HG03457 (cell line): ENCODE measurements at regions not wholly inside any gene's neighbourhood (a gene's known extent, or its start where the extent isn't known, plus 50 kb on each side); places are given as distances from the start of the nearest gene placed in this dataset.
"Not testable (repeated sequence)": the region's sequence is repeated elsewhere in the genome, so short reads cannot be mapped to it uniquely, and the experiment has no call there.

Source experiments
- ATAC-seq: cut with Tn5 transposase; IDR thresholded peaks from one replicate; pipeline ENCODE4 v1.9.1; 2021; ENCODE audit warnings: moderate number of reproducible peaks; ENCODE audit not compliant: unreplicated experiment

GRCh38 chr1:70745199-70745598, 302.4 kb downstream of the PTGER3 start:
- ATAC-seq, result no peak

- ATAC-seq, result not testable (repeated sequence)
Measured at GRCh38 chr1:70746062-70746461, 301.6 kb downstream of the PTGER3 start.

- ATAC-seq, result not testable (repeated sequence)
Measured at GRCh38 chr1:70747123-70747522, 300.5 kb downstream of the PTGER3 start.

GRCh38 chr1:70751676-70752287, 295.8 kb downstream of the PTGER3 start:
- not testable (repeated sequence) for ATAC-seq

- ATAC-seq, result no peak
Measured at GRCh38 chr1:70754701-70755100, 292.9 kb downstream of the PTGER3 start.

GRCh38 chr1:70760154-70760553, 287.5 kb downstream of the PTGER3 start:
- no peak for ATAC-seq

GRCh38 chr1:70762386-70762785, 285.2 kb downstream of the PTGER3 start:
- ATAC-seq, result no peak

- ATAC-seq, result no peak
Measured at GRCh38 chr1:70764747-70765146, 282.9 kb downstream of the PTGER3 start.

- no peak for ATAC-seq
Measured at GRCh38 chr1:70767377-70767776, 280.2 kb downstream of the PTGER3 start.

- no peak for ATAC-seq
Measured at GRCh38 chr1:70768216-70768615, 279.4 kb downstream of the PTGER3 start.

- no peak for ATAC-seq
Measured at GRCh38 chr1:70778056-70778762, 269.4 kb downstream of the PTGER3 start.

GRCh38 chr1:70778934-70779333, 268.7 kb downstream of the PTGER3 start:
- ATAC-seq, result no peak

- peak; percentile 46 for ATAC-seq
Measured at GRCh38 chr1:70779571-70779970, 268.0 kb downstream of the PTGER3 start.

- no peak for ATAC-seq
Measured at GRCh38 chr1:70785287-70785686, 262.3 kb downstream of the PTGER3 start.

GRCh38 chr1:70790232-70790923, 257.2 kb downstream of the PTGER3 start:
- ATAC-seq, result no peak

- not testable (repeated sequence) for ATAC-seq
Measured at GRCh38 chr1:70795064-70795463, 252.6 kb downstream of the PTGER3 start.

GRCh38 chr1:70796298-70796697, 251.3 kb downstream of the PTGER3 start:
- not testable (repeated sequence) for ATAC-seq

- not testable (repeated sequence) for ATAC-seq
Measured at GRCh38 chr1:70802625-70803024, 245.0 kb downstream of the PTGER3 start.

GRCh38 chr1:70805641-70806040, 242.0 kb downstream of the PTGER3 start:
- no peak for ATAC-seq

GRCh38 chr1:70807088-70807664, 240.4 kb downstream of the PTGER3 start:
- ATAC-seq, result no peak

GRCh38 chr1:70809069-70809468, 238.5 kb downstream of the PTGER3 start:
- no peak for ATAC-seq

GRCh38 chr1:70811815-70812214, 235.8 kb downstream of the PTGER3 start:
- ATAC-seq, result no peak
